GM12878 (cell line): ENCODE measurements at regions not wholly inside any gene's neighbourhood (a gene's known extent, or its start where the extent isn't known, plus 50 kb on each side); places are given as distances from the start of the nearest gene placed in this dataset.

Experiments used
- ATAC-seq: fragments of 200-7000 bp; cut with Tn5 transposase; 3 replicates; pipeline ENCODE4 v1.9.1; 2020; ENCODE audit warnings: mild to moderate bottlenecking, moderate library complexity
- BruUV-seq: library from RNA; stranded (reverse); fragments of 400-500 nt; replicated peaks from 2 replicates; lab custom pipeline; 2021; lab: Mats Ljungman, UMichigan
- CTCF ChIA-PET: fragments of 300-600 bp; sonication (Branson Sonifier 250); formaldehyde crosslinking; extraction: SDS; loops from one replicate; lab custom pipeline; 2021; ENCODE audit warnings: inconsistent platforms; lab: Yijun Ruan, JAX
- POLR2A ChIA-PET: fragments of 350-600 bp; formaldehyde crosslinking; extraction: SDS; loops from one replicate; lab custom pipeline; 2021; ENCODE audit warnings: inconsistent platforms; lab: Charles Lee
- RAD21 ChIA-PET: fragments of 300-600 bp; sonication (Branson Sonifier 250); formaldehyde crosslinking; loops from one replicate; lab custom pipeline; 2023; ENCODE audit warnings: antibody characterized with exemption; ENCODE audit not compliant: unreplicated experiment; lab: Charles Lee
- SMC1A ChIA-PET: fragments of 300-600 bp; sonication (Branson Sonifier 250); formaldehyde crosslinking; loops from one replicate; lab custom pipeline; 2023; ENCODE audit not compliant: unreplicated experiment, uncharacterized antibody; lab: Charles Lee
- DNase-seq: peaks from one replicate; pipeline ENCODE4 v3.0.0-alpha.2; 2011; ENCODE audit warnings: low read depth, low spot score
- FAIRE-seq: peaks from 3 replicates; lab custom pipeline; 2011; peaks lifted over from hg19 to GRCh38; lab: Jason Lieb, UNC
- H2AFZ ChIP-seq: 2 replicates; pipeline ENCODE4 v1.6.0; 2011; ENCODE audit warnings: low read depth, low read length, control low read depth; ENCODE audit not compliant: control insufficient read depth
- H3K27ac ChIP-seq: 2 replicates; pipeline ENCODE4 v1.5.1; 2011; ENCODE audit warnings: control low read depth; ENCODE audit not compliant: control insufficient read depth, insufficient read depth
- H3K27me3 ChIP-seq, 2 experiments: replicated peaks in 1 of 2; 2 replicates each; pipeline versions ENCODE4 v1.6.0 to v1.6.1; 2011; ENCODE audit warnings: low read length in 1 of 2; ENCODE audit not compliant: control insufficient read depth in 2 of 2, insufficient read depth in 2 of 2
- H3K36me3 ChIP-seq, 2 experiments: 2 replicates each; pipeline ENCODE4 v1.5.1; 2011; ENCODE audit warnings: low read length in 1 of 2; ENCODE audit not compliant: control insufficient read depth in 2 of 2, insufficient read depth in 2 of 2
- H3K4me1 ChIP-seq: 2 replicates; pipeline ENCODE4 v1.6.1; 2011; ENCODE audit warnings: mild to moderate bottlenecking, low read length, moderate library complexity, mixed read lengths; ENCODE audit not compliant: control insufficient read depth, insufficient read depth
- H3K4me2 ChIP-seq: 2 replicates; pipeline ENCODE4 v1.6.0; 2011; ENCODE audit warnings: control low read depth; ENCODE audit not compliant: control insufficient read depth, insufficient read depth
- H3K4me3 ChIP-seq: fragments of 200-600 bp; sonication (generic); 2 replicates; pipeline ENCODE4 v1.5.1; 2016
- H3K79me2 ChIP-seq: 2 replicates; pipeline ENCODE4 v1.6.0; 2011; ENCODE audit warnings: low read length; ENCODE audit not compliant: control insufficient read depth, insufficient read depth
- H3K9ac ChIP-seq: 2 replicates; pipeline ENCODE4 v1.8.0; 2011; ENCODE audit warnings: low read length, control low read depth, mixed read lengths; ENCODE audit not compliant: control insufficient read depth, insufficient read depth
- H3K9me3 ChIP-seq: replicated peaks from 3 replicates; pipeline ENCODE4 v1.5.1; 2011; ENCODE audit warnings: mild to moderate bottlenecking, low read length; ENCODE audit not compliant: control insufficient read depth, insufficient read depth
- H4K20me1 ChIP-seq: 2 replicates; pipeline ENCODE4 v1.6.0; 2011; ENCODE audit not compliant: control insufficient read depth, insufficient read depth
- BMI1 ChIP-seq: fragments of 450-650 bp; IDR thresholded peaks from 2 replicates; pipeline ENCODE4 v1.6.1; 2016; ENCODE audit warnings: mild to moderate bottlenecking, moderate library complexity, borderline replicate concordance
- BRCA1 ChIP-seq: IDR thresholded peaks from 2 replicates; pipeline ENCODE4 v1.6.1; 2011; ENCODE audit warnings: low read depth, low read length, improper control_type of control experiment
- CEBPB ChIP-seq, 2 experiments: fragments of 150-350 bp in 1 of 2; IDR thresholded peaks; 2 replicates each; pipeline ENCODE4 v1.6.1; 2012 to 2014; ENCODE audit warnings: low read depth in 2 of 2, low read length in 2 of 2, borderline replicate concordance in 1 of 2, inconsistent platforms in 1 of 2
- CREM ChIP-seq: IDR thresholded peaks from 2 replicates; pipeline ENCODE4 v1.6.1; 2014; ENCODE audit warnings: antibody characterized with exemption, low read depth
- EED ChIP-seq: sonication (generic); IDR thresholded peaks from 2 replicates; pipeline ENCODE4 v1.6.1; 2016; ENCODE audit warnings: antibody characterized with exemption, low read depth
- HCFC1 ChIP-seq: fragments of 150-350 bp; IDR thresholded peaks from 2 replicates; pipeline ENCODE4 v1.6.1; 2014; ENCODE audit warnings: low read length
- JUNB ChIP-seq: IDR thresholded peaks from 2 replicates; pipeline ENCODE4 v1.6.1; 2016; ENCODE audit warnings: antibody characterized with exemption, mild to moderate bottlenecking
- MXI1 ChIP-seq: fragments of 150-350 bp; IDR thresholded peaks from 2 replicates; pipeline ENCODE4 v1.6.1; 2011; ENCODE audit warnings: low read depth, mild to moderate bottlenecking, inconsistent platforms, low read length, improper control_type of control experiment
- NFYA ChIP-seq: IDR thresholded peaks from 2 replicates; pipeline ENCODE4 v1.6.1; 2011; ENCODE audit warnings: low read depth, mild to moderate bottlenecking, low read length, improper control_type of control experiment, borderline replicate concordance
- PAX5 ChIP-seq: IDR thresholded peaks from 2 replicates; pipeline ENCODE4 v1.6.1; 2011; ENCODE audit warnings: low read depth, low read length, borderline replicate concordance
- SRF ChIP-seq, 2 experiments: IDR thresholded peaks; 2 replicates each; pipeline ENCODE4 v1.6.1; 2011; ENCODE audit warnings: low read depth in 2 of 2, low read length in 2 of 2, mild to moderate bottlenecking in 1 of 2, moderate library complexity in 1 of 2
- ZNF274 ChIP-seq: IDR thresholded peaks from one replicate; pipeline ENCODE4 v1.8.0; 2011; ENCODE audit not compliant: insufficient read length, insufficient read depth
- in situ Hi-C: fragments of 300-500 bp; cut with MboI; formaldehyde crosslinking; loops from 9 replicates; pipeline ENCODE4 v1.14.3; 2018; ENCODE audit warnings: mixed read lengths
- intact Hi-C: fragments of 100-400 bp; cut with micrococcal nuclease; formaldehyde crosslinking; loops from one replicate; pipeline ENCODE4 v1.14.2; 2022; ENCODE audit not compliant: unreplicated experiment
- TF ChIP-seq, protein P1 (sequence below): IDR thresholded peaks from 2 replicates; pipeline ENCODE4 v1.6.1; 2012; ENCODE audit warnings: improper control_type of control experiment, low read depth, low read length; ENCODE audit not compliant: insufficient replicate concordance
- TF ChIP-seq, protein P2 (sequence below): fragments of 450-650 bp; IDR thresholded peaks from 2 replicates; pipeline ENCODE4 v1.6.1; 2017; ENCODE audit warnings: borderline replicate concordance
- TF ChIP-seq, protein P3 (sequence below): IDR thresholded peaks from 2 replicates; pipeline ENCODE4 v1.6.1; 2011; ENCODE audit warnings: low read depth, low read length, improper control_type of control experiment, borderline replicate concordance

DNA sequence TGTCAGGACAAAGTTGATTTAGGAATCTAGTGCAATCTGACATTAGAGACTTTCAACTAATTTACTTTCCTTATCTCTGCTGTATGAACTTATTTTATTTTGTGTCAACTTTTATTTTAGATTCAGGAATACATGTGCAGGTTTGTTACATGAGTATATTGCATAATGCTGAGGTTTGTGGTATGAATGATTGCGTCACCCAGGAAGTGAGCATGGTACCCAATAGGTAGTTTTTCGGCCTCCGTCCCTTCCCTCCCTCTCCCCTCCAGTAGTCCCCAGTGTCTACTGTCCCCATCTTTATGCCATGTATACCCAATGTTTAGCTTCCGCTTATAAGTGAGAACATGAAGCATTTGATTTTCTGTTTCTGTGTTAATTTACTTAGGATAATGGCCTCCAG, 68.7 kb upstream of the TEX13D start (continued):
- TF ChIP-seq MXI1 (no peak), CEBPB (IDR thresholded peaks at IDR 0.05; ENCODE audit: borderline replicate concordance in 1 of 2, low read depth in 2 of 2, low read length in 2 of 2) (no peak)
- TF ChIP-seq, all 136 proteins: peak for 0

DNA sequence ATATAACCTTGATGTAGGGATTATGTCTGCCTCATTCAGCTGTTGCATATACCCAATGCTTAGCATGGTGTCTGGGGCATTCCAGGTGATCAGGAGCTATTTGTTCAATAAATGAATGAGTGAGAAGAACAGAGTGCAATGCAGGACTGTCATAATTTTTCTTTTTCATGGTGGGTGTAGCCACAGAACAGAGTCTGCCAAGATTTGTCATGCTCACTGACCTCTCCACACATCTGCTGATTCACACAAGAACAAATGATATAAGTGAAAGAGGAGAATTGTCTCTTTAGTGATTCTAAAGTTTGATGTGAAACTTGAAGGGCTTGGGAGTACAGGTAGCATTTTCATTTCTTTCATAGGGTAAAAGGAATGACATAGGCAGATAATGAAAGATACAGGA, 64.4 kb upstream of the TEX13D start:
- ChIA-PET POLR2A (no interaction called here), CTCF (no interaction called here), SMC1A (interaction anchor here (0.9 to 1.1 kb wide), 2 partner anchors 10 to 44 kb away, joined by 3 to 4 read pairs; no protein-coding TSS in a partner anchor), RAD21 (no interaction called here)
- Histone ChIP-seq H4K20me1 (no peaks in the 10 kb centered on the region), H3K9ac (no peak overlapping the region), H3K4me1 (no peaks in the 10 kb centered on the region), H3K4me3 (no peak overlapping the region), H3K36me3 (no peaks in the 10 kb centered on the region), H2AFZ (no peak overlapping the region), H3K4me2 (no peak overlapping the region), H3K79me2 (no peaks in the 10 kb centered on the region), H3K27ac (no peak overlapping the region), H3K27me3 (no peaks in the 10 kb centered on the region), H3K9me3 (no peaks in the 10 kb centered on the region)
- FAIRE-seq (no peak), ATAC-seq (no peak), DNase-seq (no peak)
- in situ Hi-C loops = no loop called here
- BruUV-seq = no TSS peak
- TF ChIP-seq, protein P1, sequence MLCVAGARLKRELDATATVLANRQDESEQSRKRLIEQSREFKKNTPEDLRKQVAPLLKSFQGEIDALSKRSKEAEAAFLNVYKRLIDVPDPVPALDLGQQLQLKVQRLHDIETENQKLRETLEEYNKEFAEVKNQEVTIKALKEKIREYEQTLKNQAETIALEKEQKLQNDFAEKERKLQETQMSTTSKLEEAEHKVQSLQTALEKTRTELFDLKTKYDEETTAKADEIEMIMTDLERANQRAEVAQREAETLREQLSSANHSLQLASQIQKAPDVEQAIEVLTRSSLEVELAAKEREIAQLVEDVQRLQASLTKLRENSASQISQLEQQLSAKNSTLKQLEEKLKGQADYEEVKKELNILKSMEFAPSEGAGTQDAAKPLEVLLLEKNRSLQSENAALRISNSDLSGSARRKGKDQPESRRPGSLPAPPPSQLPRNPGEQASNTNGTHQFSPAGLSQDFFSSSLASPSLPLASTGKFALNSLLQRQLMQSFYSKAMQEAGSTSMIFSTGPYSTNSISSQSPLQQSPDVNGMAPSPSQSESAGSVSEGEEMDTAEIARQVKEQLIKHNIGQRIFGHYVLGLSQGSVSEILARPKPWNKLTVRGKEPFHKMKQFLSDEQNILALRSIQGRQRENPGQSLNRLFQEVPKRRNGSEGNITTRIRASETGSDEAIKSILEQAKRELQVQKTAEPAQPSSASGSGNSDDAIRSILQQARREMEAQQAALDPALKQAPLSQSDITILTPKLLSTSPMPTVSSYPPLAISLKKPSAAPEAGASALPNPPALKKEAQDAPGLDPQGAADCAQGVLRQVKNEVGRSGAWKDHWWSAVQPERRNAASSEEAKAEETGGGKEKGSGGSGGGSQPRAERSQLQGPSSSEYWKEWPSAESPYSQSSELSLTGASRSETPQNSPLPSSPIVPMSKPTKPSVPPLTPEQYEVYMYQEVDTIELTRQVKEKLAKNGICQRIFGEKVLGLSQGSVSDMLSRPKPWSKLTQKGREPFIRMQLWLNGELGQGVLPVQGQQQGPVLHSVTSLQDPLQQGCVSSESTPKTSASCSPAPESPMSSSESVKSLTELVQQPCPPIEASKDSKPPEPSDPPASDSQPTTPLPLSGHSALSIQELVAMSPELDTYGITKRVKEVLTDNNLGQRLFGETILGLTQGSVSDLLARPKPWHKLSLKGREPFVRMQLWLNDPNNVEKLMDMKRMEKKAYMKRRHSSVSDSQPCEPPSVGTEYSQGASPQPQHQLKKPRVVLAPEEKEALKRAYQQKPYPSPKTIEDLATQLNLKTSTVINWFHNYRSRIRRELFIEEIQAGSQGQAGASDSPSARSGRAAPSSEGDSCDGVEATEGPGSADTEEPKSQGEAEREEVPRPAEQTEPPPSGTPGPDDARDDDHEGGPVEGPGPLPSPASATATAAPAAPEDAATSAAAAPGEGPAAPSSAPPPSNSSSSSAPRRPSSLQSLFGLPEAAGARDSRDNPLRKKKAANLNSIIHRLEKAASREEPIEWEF = no peak
- no peak for TF ChIP-seq HCFC1
- TF ChIP-seq, protein P2, sequence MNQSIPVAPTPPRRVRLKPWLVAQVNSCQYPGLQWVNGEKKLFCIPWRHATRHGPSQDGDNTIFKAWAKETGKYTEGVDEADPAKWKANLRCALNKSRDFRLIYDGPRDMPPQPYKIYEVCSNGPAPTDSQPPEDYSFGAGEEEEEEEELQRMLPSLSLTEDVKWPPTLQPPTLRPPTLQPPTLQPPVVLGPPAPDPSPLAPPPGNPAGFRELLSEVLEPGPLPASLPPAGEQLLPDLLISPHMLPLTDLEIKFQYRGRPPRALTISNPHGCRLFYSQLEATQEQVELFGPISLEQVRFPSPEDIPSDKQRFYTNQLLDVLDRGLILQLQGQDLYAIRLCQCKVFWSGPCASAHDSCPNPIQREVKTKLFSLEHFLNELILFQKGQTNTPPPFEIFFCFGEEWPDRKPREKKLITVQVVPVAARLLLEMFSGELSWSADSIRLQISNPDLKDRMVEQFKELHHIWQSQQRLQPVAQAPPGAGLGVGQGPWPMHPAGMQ = no peak
- TF ChIP-seq EED = no peak
- TF ChIP-seq ZNF274 = no peak
- no peak for TF ChIP-seq BRCA1
- no peak for TF ChIP-seq SRF (IDR thresholded peaks at IDR 0.05; ENCODE audit: low read depth in 2 of 2, low read length in 2 of 2)
- no peak for TF ChIP-seq BMI1
- TF ChIP-seq CREM = no peak
- no peak for TF ChIP-seq NFYA
- TF ChIP-seq JUNB = no peak
- TF ChIP-seq PAX5 = no peak
- TF ChIP-seq, protein P3, sequence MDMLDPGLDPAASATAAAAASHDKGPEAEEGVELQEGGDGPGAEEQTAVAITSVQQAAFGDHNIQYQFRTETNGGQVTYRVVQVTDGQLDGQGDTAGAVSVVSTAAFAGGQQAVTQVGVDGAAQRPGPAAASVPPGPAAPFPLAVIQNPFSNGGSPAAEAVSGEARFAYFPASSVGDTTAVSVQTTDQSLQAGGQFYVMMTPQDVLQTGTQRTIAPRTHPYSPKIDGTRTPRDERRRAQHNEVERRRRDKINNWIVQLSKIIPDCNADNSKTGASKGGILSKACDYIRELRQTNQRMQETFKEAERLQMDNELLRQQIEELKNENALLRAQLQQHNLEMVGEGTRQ = no peak
- TF ChIP-seq, all 136 proteins: peak for 0
- intact Hi-C loops = no loop called here
